Suprapubic skin (tissue), 4 donors: ENCODE measurements at regions not wholly inside any gene's neighbourhood (a gene's known extent, or its start where the extent isn't known, plus 50 kb on each side); places are given as distances from the start of the nearest gene placed in this dataset.

Experiments used
- CTCF ChIP-seq, 2 donors: fragments of 200-600 bp in 1 of 2; fragments of 450-650 bp in 1 of 2; sonication (generic) in 1 of 2; IDR thresholded peaks; one replicate each; pipeline ENCODE4 v1.5.1; 2016 to 2019; ENCODE audit warnings: antibody characterized with exemption in 2 of 2, mild to moderate bottlenecking in 1 of 2, moderate library complexity in 1 of 2
- POLR2A ChIP-seq, 2 donors: fragments of 450-650 bp; IDR thresholded peaks; one replicate each; pipeline ENCODE4 v1.6.1; 2017; ENCODE audit warnings: antibody characterized with exemption in 2 of 2, mild to moderate bottlenecking in 2 of 2, moderate library complexity in 2 of 2
- POLR2AphosphoS5 ChIP-seq, 3 donors: sonication (generic); formaldehyde crosslinking; IDR thresholded peaks; one replicate each; pipeline ENCODE4 v1.6.1; 2017; ENCODE audit warnings: antibody characterized with exemption in 3 of 3

- TF ChIP-seq CTCF (IDR thresholded peaks at IDR 0.05) (no peak), POLR2AphosphoS5 (IDR thresholded peaks at IDR 0.05) (no peak), POLR2A (IDR thresholded peaks at IDR 0.05) (no peak)
These were observed 208.1 kb upstream of the REG3G start for GRCh38 chr2:78817430-78817829.
